ENCODE measurements at regions not wholly inside any gene's neighbourhood (a gene's known extent, or its start where the extent isn't known, plus 50 kb on each side); places are given as distances from the start of the nearest gene placed in this dataset.

GRCh38 chr21:27578741-27579265, 611.9 kb upstream of the ADAMTS5 start:
- no peak overlapping the region for H3K4me2 ChIP-seq (ENCODE audit: low read length)
- TF ChIP-seq EZH2phosphoT487 (IDR thresholded peaks at IDR 0.05; ENCODE audit: borderline replicate concordance, low read length) (no peak), CTCF (IDR thresholded peaks at IDR 0.05; ENCODE audit: low read depth, low read length, poor library complexity, severe bottlenecking) (no peak)
- no peaks in the 10 kb centered on the region for H3K9me2 ChIP-seq (replicated peaks; ENCODE audit: control insufficient read depth, low read length)

GRCh38 chr21:27572696-27573095, 605.8 kb upstream of the ADAMTS5 start:
- no peaks in the 10 kb centered on the region for H3K4me1 ChIP-seq (ENCODE audit: control insufficient read depth, low read length)
- H3K79me2 ChIP-seq (ENCODE audit: control insufficient read depth, low read length), result no peaks in the 10 kb centered on the region
- H3K27me3 ChIP-seq (ENCODE audit: control insufficient read depth, low read length), result no peaks in the 10 kb centered on the region
- H3F3A ChIP-seq (ENCODE audit: control insufficient read depth, insufficient read depth), result no peaks in the 10 kb centered on the region
- no peak overlapping the region for H3K27ac ChIP-seq (ENCODE audit: low read depth, low read length)
- no peaks in the 10 kb centered on the region for H3K9me3 ChIP-seq (ENCODE audit: control insufficient read depth, insufficient read depth, low read length)
- no peak for TF ChIP-seq EZH2phosphoT487 (IDR thresholded peaks at IDR 0.05; ENCODE audit: borderline replicate concordance, low read length)
- TF ChIP-seq CTCF (IDR thresholded peaks at IDR 0.05; ENCODE audit: low read depth, low read length, poor library complexity, severe bottlenecking), result no peak
- H4K20me1 ChIP-seq (ENCODE audit: control insufficient read depth, insufficient read depth, low read depth, low read length), result no peaks in the 10 kb centered on the region
- H3K4me3 ChIP-seq (ENCODE audit: low read length), result no peak overlapping the region
- H3K9me2 ChIP-seq (replicated peaks; ENCODE audit: control insufficient read depth, low read length), result no peaks in the 10 kb centered on the region
- no peaks in the 10 kb centered on the region for H3K36me3 ChIP-seq (ENCODE audit: control insufficient read depth, low read length)
- no peak overlapping the region for H3K4me2 ChIP-seq (ENCODE audit: low read length)

More at GRCh38 chr21:27578741-27579265, 611.9 kb upstream of the ADAMTS5 start:
- Histone ChIP-seq H3K27me3 (ENCODE audit: control insufficient read depth, low read length) (no peaks in the 10 kb centered on the region), H3K4me3 (ENCODE audit: low read length) (no peak overlapping the region), H4K20me1 (ENCODE audit: control insufficient read depth, insufficient read depth, low read depth, low read length) (no peaks in the 10 kb centered on the region), H3F3A (ENCODE audit: control insufficient read depth, insufficient read depth) (no peaks in the 10 kb centered on the region), H3K36me3 (ENCODE audit: control insufficient read depth, low read length) (no peaks in the 10 kb centered on the region), H3K27ac (ENCODE audit: low read depth, low read length) (no peak overlapping the region), H3K4me1 (ENCODE audit: control insufficient read depth, low read length) (no peaks in the 10 kb centered on the region), H3K79me2 (ENCODE audit: control insufficient read depth, low read length) (no peaks in the 10 kb centered on the region), H3K9me3 (ENCODE audit: control insufficient read depth, insufficient read depth, low read length) (no peaks in the 10 kb centered on the region)

- H3K27me3 ChIP-seq (ENCODE audit: control insufficient read depth, low read length), result no peaks in the 10 kb centered on the region
- H3K4me2 ChIP-seq (ENCODE audit: low read length), result no peak overlapping the region
- no peaks in the 10 kb centered on the region for H3K36me3 ChIP-seq (ENCODE audit: control insufficient read depth, low read length)
- H3F3A ChIP-seq (ENCODE audit: control insufficient read depth, insufficient read depth), result no peaks in the 10 kb centered on the region
- no peaks in the 10 kb centered on the region for H3K79me2 ChIP-seq (ENCODE audit: control insufficient read depth, low read length)
- no peaks in the 10 kb centered on the region for H3K9me3 ChIP-seq (ENCODE audit: control insufficient read depth, insufficient read depth, low read length)
- H3K27ac ChIP-seq (ENCODE audit: low read depth, low read length), result no peak overlapping the region
- no peaks in the 10 kb centered on the region for H3K9me2 ChIP-seq (replicated peaks; ENCODE audit: control insufficient read depth, low read length)
- no peak overlapping the region for H3K4me3 ChIP-seq (ENCODE audit: low read length)
- no peak for TF ChIP-seq EZH2phosphoT487 (IDR thresholded peaks at IDR 0.05; ENCODE audit: borderline replicate concordance, low read length)
- no peak for TF ChIP-seq CTCF (IDR thresholded peaks at IDR 0.05; ENCODE audit: low read depth, low read length, poor library complexity, severe bottlenecking)
- no peaks in the 10 kb centered on the region for H4K20me1 ChIP-seq (ENCODE audit: control insufficient read depth, insufficient read depth, low read depth, low read length)
- no peaks in the 10 kb centered on the region for H3K4me1 ChIP-seq (ENCODE audit: control insufficient read depth, low read length)
These were observed 604.8 kb upstream of the ADAMTS5 start for GRCh38 chr21:27571706-27572105.
